GM18907 (cell line): ENCODE measurements at regions not wholly inside any gene's neighbourhood (a gene's known extent, or its start where the extent isn't known, plus 50 kb on each side); places are given as distances from the start of the nearest gene placed in this dataset.

Source experiments
- ATAC-seq: cut with Tn5 transposase; IDR thresholded peaks from one replicate; pipeline ENCODE4 v1.9.1; 2021; ENCODE audit warnings: mild to moderate bottlenecking, moderate library complexity; ENCODE audit not compliant: unreplicated experiment

DNA sequence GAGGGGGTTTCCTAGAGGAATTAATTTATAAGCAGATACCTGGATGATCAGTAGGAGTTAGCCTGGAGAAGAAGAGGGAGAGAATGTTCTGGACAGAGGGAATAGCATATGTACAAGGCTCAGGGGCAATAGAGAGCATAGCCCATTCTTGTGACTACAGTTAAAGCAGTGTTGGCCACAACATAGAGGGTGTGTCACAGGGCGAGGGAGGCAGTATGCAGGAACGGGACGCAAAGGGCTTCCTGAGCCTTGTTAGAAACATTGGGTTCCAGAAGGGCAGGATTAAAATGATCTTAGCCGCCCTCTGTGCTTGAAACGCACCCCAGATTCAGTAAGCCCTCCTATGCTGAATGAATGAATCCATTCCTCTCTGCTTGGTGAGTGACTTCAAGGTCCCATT is 142.2 kb upstream of the PWP1 start:
- ATAC-seq = no peak

GRCh38 chr12:107543841-107544240 is 141.8 kb upstream of the PWP1 start:
- no peak for ATAC-seq

- ATAC-seq = no peak
Measured at GRCh38 chr12:107544937-107545336, 140.7 kb upstream of the PWP1 start.

DNA sequence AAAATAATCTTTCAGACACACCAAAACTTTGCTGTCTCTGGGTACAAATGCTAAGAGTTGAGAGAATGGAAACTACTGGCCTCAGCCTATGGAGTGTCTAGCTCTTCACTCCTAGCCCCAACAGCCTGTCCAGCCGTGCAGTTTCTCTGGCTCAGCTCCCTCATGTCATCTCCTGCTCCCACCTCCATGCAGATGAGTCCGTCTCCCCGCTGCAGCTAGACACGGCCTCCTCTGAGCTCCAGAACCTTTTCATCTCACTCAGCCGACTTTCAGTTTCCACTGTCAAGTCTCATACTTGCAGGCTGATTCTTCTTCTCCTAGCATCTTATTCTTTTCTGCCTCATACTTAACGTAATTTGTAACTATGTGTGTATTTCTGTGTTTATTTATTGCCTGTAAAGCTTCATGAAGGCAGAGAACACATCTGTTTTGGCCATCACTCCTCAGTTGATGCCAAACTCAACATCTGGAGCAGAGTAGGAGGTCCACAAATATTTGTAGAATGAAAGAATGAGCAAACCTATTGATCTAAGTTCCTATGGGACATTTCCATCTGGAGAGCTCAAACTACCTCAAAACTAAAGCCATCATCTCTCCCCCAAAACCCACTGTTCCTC is 139.8 kb upstream of the PWP1 start:
- ATAC-seq = no peak

- ATAC-seq = no peak
Measured at GRCh38 chr12:107547389-107547788, 138.2 kb upstream of the PWP1 start.

- ATAC-seq = no peak
Measured at GRCh38 chr12:107549651-107550480, 135.7 kb upstream of the PWP1 start.

GRCh38 chr12:107551434-107551833 is 134.2 kb upstream of the PWP1 start:
- ATAC-seq = no peak

DNA sequence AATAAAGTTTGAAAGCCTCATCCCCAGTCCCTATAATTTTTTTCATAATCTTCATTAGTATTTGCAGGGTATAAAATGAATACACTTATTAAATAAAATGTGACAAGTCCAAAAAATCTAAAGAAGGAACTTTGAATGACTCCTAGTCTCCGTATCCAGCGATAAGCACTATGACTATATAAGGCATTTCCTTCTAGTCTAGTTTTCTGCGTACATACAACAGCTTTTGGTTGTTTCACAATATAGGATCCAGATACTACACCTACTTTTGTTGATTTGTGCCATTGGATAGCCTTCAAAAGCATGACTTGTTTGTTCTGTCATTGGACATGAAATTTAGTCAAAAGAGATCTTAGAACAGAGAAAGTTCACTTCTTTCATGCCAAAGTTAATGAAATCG is 133.3 kb upstream of the PWP1 start:
- ATAC-seq = no peak

DNA sequence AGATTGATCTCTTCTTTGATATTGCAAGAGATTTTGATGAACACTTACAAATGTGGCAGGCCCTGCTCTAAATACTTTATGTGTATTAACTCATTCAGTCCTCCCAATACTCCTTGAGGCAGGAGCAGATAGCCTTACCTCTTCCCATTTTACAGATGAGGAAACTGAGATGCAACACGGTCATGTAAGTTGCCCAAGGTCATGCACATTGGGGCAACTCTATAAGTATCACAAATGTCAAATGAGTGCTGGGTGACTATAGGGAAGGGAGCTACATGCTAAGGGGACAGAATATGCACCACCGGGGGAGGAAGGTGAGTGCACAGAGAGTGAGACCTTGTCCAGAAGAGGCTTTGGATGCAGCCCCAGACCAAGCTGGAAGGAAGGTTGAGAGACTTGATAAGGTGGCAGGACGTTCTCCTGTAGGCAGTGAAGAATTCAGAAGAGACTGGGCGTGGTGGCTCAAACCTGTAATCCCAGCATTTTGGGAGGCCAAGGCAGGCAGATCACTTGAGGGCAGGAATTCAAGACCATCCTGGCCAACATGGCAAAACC is 132.3 kb upstream of the PWP1 start:
- no peak for ATAC-seq

GRCh38 chr12:107554941-107555340 is 130.7 kb upstream of the PWP1 start:
- ATAC-seq = no peak

DNA sequence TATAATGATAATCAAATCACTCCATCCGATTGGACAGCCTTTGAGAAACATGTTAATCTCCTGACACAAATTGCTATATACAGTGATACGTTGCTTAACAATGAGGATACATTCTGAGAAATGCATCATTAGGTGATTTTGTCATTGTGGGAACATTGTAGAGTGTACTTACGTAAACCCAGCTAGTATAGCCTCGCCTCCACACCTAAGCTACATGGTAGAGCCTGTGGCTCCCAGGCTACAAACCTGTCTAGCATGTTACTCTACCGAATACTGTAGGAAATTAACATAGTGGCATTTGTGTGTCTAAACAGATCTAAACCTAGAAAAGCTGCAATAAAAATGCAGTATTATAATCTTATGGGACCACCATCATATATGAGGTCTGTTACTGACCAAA is 128.6 kb upstream of the PWP1 start:
- no peak for ATAC-seq

GRCh38 chr12:107557589-107558100 is 128.0 kb upstream of the PWP1 start:
- no peak for ATAC-seq

DNA sequence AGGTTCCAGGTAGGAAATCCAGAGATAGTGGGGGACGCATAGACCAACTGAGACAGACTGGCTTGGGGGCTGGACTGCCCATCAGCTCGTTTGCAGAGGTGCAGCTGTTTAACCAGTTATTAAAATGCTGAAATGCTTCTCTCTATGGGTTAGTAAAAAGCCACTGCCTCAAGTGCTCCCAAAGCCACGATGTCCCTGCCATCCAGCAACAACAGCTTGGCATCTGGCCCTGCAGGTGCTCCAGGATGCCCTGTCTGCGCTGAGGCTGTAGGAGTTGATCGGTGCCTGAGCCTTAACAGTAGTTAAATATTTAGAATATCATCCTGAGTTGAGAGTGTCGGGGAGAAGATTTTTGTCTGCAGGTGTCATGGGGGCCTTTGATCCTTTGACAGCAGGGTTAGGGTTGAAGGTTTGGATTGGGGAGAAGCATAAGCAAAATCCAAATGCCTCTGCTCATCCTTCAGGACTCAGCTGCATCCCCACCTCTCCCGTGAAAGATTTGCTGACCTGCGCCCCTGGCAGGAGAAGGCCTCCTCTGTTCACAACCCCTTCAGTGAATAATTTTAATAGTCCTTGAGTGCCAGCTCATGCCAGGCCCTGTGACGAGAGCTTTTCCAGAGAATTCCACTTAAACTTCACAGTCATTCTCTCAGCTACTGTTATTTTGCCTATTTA is 127.3 kb upstream of the PWP1 start:
- no peak for ATAC-seq

DNA sequence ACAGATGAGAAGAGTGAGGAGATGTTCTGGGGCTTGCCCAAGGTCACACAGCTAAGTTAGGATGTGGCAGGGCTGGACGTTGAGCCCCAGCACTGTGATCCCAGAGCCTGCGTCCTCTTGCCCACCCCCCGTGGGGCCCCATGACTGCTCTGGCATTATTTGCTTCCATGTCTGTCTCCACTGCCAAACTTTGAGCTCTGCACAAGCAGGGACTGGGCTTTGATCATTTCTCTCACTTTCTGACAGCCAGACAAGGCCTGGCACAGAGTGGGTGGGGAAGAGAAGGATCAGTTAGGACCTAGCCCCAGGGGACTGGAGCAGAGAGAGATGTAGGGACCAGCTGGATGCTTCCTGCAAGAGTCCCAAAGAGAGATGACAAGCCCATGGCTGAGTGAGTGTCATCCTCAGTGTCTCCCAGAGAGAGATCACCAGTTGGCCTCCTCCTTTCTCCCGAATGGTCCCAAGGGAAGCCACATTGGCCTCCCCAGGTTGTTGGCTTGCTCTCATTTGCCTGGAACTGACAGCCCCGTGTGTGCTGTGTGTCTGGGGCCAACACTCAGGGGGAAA is 126.7 kb upstream of the PWP1 start:
- ATAC-seq = no peak

GRCh38 chr12:107560165-107560898 is 125.3 kb upstream of the PWP1 start:
- no peak for ATAC-seq

DNA sequence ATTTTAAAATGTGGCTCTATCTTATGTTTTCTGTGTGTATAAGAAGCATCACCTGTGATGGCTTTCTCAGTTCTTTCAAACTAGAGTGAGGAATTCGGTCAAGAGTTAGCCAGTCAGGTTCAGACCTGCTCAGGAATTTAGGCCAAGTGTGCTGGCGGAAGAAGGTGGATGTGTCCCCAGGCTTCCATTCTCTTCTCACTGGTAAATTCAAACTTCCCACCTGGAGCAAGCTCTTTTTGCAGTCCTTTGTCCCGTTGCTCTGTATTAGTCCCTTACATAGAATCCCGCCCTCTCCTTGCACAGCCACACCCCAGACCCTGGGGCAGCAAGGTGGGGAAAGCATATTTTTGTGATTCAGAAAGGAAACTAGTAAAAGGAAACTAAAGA is 124.7 kb upstream of the PWP1 start:
- no peak for ATAC-seq

GRCh38 chr12:107564946-107565345 is 120.7 kb upstream of the PWP1 start:
- no peak for ATAC-seq

GRCh38 chr12:107565551-107565950 is 120.0 kb upstream of the PWP1 start:
- ATAC-seq = no peak

DNA sequence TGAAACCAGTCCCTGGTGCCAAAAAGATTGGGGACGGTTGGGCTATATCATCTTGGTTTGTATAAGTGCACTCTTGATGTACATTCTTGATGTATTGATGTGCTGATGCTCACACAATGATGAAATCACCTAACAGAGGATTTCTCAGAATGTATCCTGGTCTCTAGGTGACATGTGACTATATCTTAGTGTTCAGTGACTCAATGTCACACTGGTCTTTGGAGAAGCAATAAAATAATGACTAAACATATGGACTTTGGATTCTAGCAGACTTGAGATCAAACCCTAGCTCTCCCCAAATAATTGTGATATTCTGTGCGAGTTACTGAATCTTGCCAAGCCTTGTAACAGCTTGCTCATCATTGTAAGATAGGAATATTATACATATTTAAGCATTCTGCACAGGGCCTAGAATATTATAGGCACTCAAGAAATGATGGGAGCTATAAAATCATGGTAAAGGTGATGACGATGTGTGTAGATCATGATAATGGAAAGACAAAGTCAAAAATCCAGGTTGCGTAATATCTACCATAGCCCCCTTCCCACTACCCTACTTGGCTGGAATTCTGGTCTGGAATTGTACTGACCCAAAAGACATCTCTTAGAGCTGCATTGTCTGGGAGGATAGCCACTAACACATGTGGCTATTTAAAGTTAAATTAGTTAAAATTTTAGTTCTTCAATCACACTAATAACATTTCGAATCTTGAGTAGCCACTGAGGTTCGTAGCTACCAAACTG is 117.6 kb upstream of the PWP1 start:
- no peak for ATAC-seq

DNA sequence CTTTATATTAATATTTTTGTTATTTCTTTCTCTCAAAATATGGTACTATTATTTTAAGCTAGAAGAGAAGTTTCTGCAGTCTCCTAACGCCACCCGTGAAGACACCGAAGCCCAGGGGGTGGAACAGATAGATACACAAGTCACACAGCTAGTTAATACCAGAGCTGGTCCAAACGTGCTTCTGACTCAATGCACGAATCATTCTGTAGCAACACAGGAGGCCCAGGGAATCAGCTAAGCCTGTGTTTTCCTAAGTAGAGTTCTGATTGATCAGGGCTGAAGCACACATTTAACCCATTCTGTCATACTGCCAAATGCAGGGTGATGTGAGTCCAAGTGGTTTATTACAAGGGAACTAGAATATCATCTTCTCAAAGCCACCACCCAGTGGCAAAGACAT is 116.9 kb upstream of the PWP1 start:
- ATAC-seq = no peak
